ENCODE measurements at regions not wholly inside any gene's neighbourhood (a gene's known extent, or its start where the extent isn't known, plus 50 kb on each side); places are given as distances from the start of the nearest gene placed in this dataset.
"Not testable (repeated sequence)": the region's sequence is repeated elsewhere in the genome, so short reads cannot be mapped to it uniquely, and the experiment has no call there.

- Histone ChIP-seq H3K4me1 (ENCODE audit: control insufficient read depth, insufficient read depth, low read length) (no peaks in the 10 kb centered on the region), H3K4me3 (ENCODE audit: low read depth in 2 of 2, low read length in 2 of 2) (no peak overlapping the region), H3K27me3 (ENCODE audit: control insufficient read depth, insufficient read depth, low read length) (no peaks in the 10 kb centered on the region), H3K27ac (ENCODE audit: low read length) (no peak overlapping the region), H3K36me3 (ENCODE audit: control insufficient read depth, insufficient read depth, low read length) (no peaks in the 10 kb centered on the region; the same call in 1 of the 2 replicates), H3K9me3 (ENCODE audit: control insufficient read depth, insufficient read depth, low read depth, low read length) (no peaks in the 10 kb centered on the region)
- ATAC-seq (no peak), DNase-seq (ENCODE audit: low read depth, low spot score) (no peak)
- ChIA-PET CTCF (no interaction called here), POLR2A (no interaction called here)
- in situ Hi-C loops (cut with HindIII; ENCODE audit: low pct_unique_long_range_greater_than_20kb, low sequenced_read_pairs), result no loop called here
- TF ChIP-seq TCF7L2 (IDR thresholded peaks at IDR 0.05; ENCODE audit: low read depth, low read length) (no peak), CTCF (IDR thresholded peaks at IDR 0.05) (no peak), SIN3A (IDR thresholded peaks at IDR 0.05; ENCODE audit: borderline replicate concordance, insufficient read depth, low read depth, low read length) (no peak), REST (IDR thresholded peaks at IDR 0.05; ENCODE audit: insufficient read depth in 1 of 2, low read depth in 2 of 2, low read length in 1 of 2) (no peak), POLR2AphosphoS5 (IDR thresholded peaks at IDR 0.05; ENCODE audit: low read depth, low read length) (no peak)
- no TSS peak for BruUV-seq (replicated peaks)
- intact Hi-C loops (cut with micrococcal nuclease; ENCODE audit: unreplicated experiment), result no loop called here
Measured at GRCh38 chr2:189318761-189319160, 122.5 kb upstream of the WDR75 start.

GRCh38 chr2:189319424-189319823 lies 121.8 kb upstream of the WDR75 start:
- CTCF ChIA-PET; H3K27me3 ChIP-seq (ENCODE audit: control insufficient read depth, insufficient read depth, low read length); intact Hi-C loops (cut with micrococcal nuclease; ENCODE audit: unreplicated experiment); BruUV-seq (replicated peaks); H3K36me3 ChIP-seq (ENCODE audit: control insufficient read depth, insufficient read depth, low read length); H3K4me1 ChIP-seq (ENCODE audit: control insufficient read depth, insufficient read depth, low read length); H3K9me3 ChIP-seq (ENCODE audit: control insufficient read depth, insufficient read depth, low read depth, low read length); in situ Hi-C loops (cut with HindIII; ENCODE audit: low pct_unique_long_range_greater_than_20kb, low sequenced_read_pairs); DNase-seq (ENCODE audit: low read depth, low spot score); H3K27ac ChIP-seq (ENCODE audit: low read length); POLR2A ChIA-PET; ATAC-seq; H3K4me3 ChIP-seq (ENCODE audit: low read depth in 2 of 2, low read length in 2 of 2): not testable (repeated sequence)

GRCh38 chr2:189327879-189328847 lies 113.1 kb upstream of the WDR75 start:
- no peak for TF ChIP-seq POLR2AphosphoS5 (IDR thresholded peaks at IDR 0.05; ENCODE audit: low read depth, low read length)
- TF ChIP-seq REST (IDR thresholded peaks at IDR 0.05; ENCODE audit: insufficient read depth in 1 of 2, low read depth in 2 of 2, low read length in 1 of 2), result no peak
- TF ChIP-seq TCF7L2 (IDR thresholded peaks at IDR 0.05; ENCODE audit: low read depth, low read length), result no peak
- TF ChIP-seq CTCF (IDR thresholded peaks at IDR 0.05), result no peak
- no peak for TF ChIP-seq SIN3A (IDR thresholded peaks at IDR 0.05; ENCODE audit: borderline replicate concordance, insufficient read depth, low read depth, low read length)
- POLR2A ChIA-PET, result no interaction called here

More at GRCh38 chr2:189327879-189328847, 113.1 kb upstream of the WDR75 start:
- Histone ChIP-seq H3K4me3 (ENCODE audit: low read depth in 2 of 2, low read length in 2 of 2) (no peak overlapping the region), H3K27me3 (ENCODE audit: control insufficient read depth, insufficient read depth, low read length) (no peaks in the 10 kb centered on the region), H3K4me1 (ENCODE audit: control insufficient read depth, insufficient read depth, low read length) (no peaks in the 10 kb centered on the region), H3K9me3 (ENCODE audit: control insufficient read depth, insufficient read depth, low read depth, low read length) (no peaks in the 10 kb centered on the region), H3K27ac (ENCODE audit: low read length) (no peak overlapping the region), H3K36me3 (ENCODE audit: control insufficient read depth, insufficient read depth, low read length) (no peaks in the 10 kb centered on the region)
- DNase-seq (ENCODE audit: low read depth, low spot score), result no peak
- intact Hi-C loops (cut with micrococcal nuclease; ENCODE audit: unreplicated experiment) (no loop called here), in situ Hi-C loops (cut with HindIII; ENCODE audit: low pct_unique_long_range_greater_than_20kb, low sequenced_read_pairs) (no loop called here)
- BruUV-seq (replicated peaks), result no TSS peak
- no peak for ATAC-seq
- CTCF ChIA-PET, result no interaction called here

All from Panc1 (cell line).